ENCODE measurements at regions not wholly inside any gene's neighbourhood (a gene's known extent, or its start where the extent isn't known, plus 50 kb on each side); places are given as distances from the start of the nearest gene placed in this dataset.

- Mint-ChIP-seq H3K27me3 (ENCODE audit: low read depth) (no peaks in the 10 kb centered on the region), H3K36me3 (ENCODE audit: low read depth) (peaks cover 17% of the 10 kb centered on the region), H3K27ac (no peak overlapping the region), H3K4me1 (ENCODE audit: low read depth) (peaks cover 13% of the 10 kb centered on the region), H3K4me3 (no peak overlapping the region), H3K9me3 (no peaks in the 10 kb centered on the region)
Measured at GRCh38 chr14:71485833-71486232, 446.4 kb upstream of the RGS6 start.

- no peaks in the 10 kb centered on the region for H3K27me3 Mint-ChIP-seq (ENCODE audit: low read depth)
- H3K9me3 Mint-ChIP-seq: no peaks in the 10 kb centered on the region
- peaks cover 17% of the 10 kb centered on the region for H3K36me3 Mint-ChIP-seq (ENCODE audit: low read depth)
- no peak overlapping the region for H3K4me3 Mint-ChIP-seq
- H3K27ac Mint-ChIP-seq: no peak overlapping the region
- H3K4me1 Mint-ChIP-seq (ENCODE audit: low read depth): peaks cover 15% of the 10 kb centered on the region
Measured at GRCh38 chr14:71486279-71486678, 445.9 kb upstream of the RGS6 start.

DNA sequence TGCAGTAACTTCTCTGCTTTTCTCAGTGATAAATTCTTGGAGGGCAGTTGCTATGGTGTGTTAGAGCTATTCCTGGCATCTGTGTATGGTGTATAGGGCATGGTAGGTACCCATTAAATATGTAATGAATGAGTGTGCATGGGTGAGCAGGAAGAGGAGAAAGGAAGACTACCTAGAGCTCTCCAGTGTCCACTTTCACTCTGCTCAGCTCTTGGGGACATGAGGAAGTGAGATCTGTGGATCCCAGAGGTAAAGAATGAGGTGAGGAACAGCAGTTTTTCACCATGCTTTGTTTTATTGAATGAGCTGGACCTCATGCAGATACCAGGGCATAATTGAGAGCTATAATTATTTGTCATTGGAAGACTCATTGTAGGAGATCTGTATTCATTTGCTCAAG is 444.8 kb upstream of the RGS6 start:
- H3K9me3 Mint-ChIP-seq: no peaks in the 10 kb centered on the region
- peaks cover 17% of the 10 kb centered on the region for H3K36me3 Mint-ChIP-seq (ENCODE audit: low read depth)
- H3K27ac Mint-ChIP-seq: no peak overlapping the region
- no peaks in the 10 kb centered on the region for H3K27me3 Mint-ChIP-seq (ENCODE audit: low read depth)
- H3K4me1 Mint-ChIP-seq (ENCODE audit: low read depth): peaks cover 15% of the 10 kb centered on the region
- H3K4me3 Mint-ChIP-seq: no peak overlapping the region

GRCh38 chr14:71487941-71488340 is 444.3 kb upstream of the RGS6 start:
- Mint-ChIP-seq H3K27ac (no peak overlapping the region), H3K4me3 (no peak overlapping the region), H3K36me3 (ENCODE audit: low read depth) (peaks cover 17% of the 10 kb centered on the region), H3K9me3 (no peaks in the 10 kb centered on the region), H3K4me1 (ENCODE audit: low read depth) (peaks cover 15% of the 10 kb centered on the region), H3K27me3 (ENCODE audit: low read depth) (no peaks in the 10 kb centered on the region)

- Mint-ChIP-seq H3K4me1 (ENCODE audit: low read depth) (peaks cover 12% of the 10 kb centered on the region), H3K4me3 (no peak overlapping the region), H3K36me3 (ENCODE audit: low read depth) (peaks cover 14% of the 10 kb centered on the region), H3K27me3 (ENCODE audit: low read depth) (no peaks in the 10 kb centered on the region), H3K9me3 (no peaks in the 10 kb centered on the region), H3K27ac (no peak overlapping the region)
Measured at GRCh38 chr14:71488703-71489191, 443.5 kb upstream of the RGS6 start.

- Mint-ChIP-seq H3K27me3 (ENCODE audit: low read depth) (no peaks in the 10 kb centered on the region), H3K27ac (no peak overlapping the region), H3K4me1 (ENCODE audit: low read depth) (peaks cover 11% of the 10 kb centered on the region)
Measured at GRCh38 chr14:71489742-71490141, 442.5 kb upstream of the RGS6 start.

GRCh38 chr14:71491931-71492330 is 440.3 kb upstream of the RGS6 start:
- peaks cover 11% of the 10 kb centered on the region for H3K4me1 Mint-ChIP-seq (ENCODE audit: low read depth)
- H3K9me3 Mint-ChIP-seq: no peaks in the 10 kb centered on the region
- no peaks in the 10 kb centered on the region for H3K27me3 Mint-ChIP-seq (ENCODE audit: low read depth)
- H3K27ac Mint-ChIP-seq: no peak overlapping the region
- H3K4me3 Mint-ChIP-seq: no peak overlapping the region
- peaks cover 16% of the 10 kb centered on the region for H3K36me3 Mint-ChIP-seq (ENCODE audit: low read depth)

More at GRCh38 chr14:71489742-71490141, 442.5 kb upstream of the RGS6 start:
- Mint-ChIP-seq H3K4me3 (no peak overlapping the region), H3K9me3 (no peaks in the 10 kb centered on the region), H3K36me3 (ENCODE audit: low read depth) (peaks cover 12% of the 10 kb centered on the region)

DNA sequence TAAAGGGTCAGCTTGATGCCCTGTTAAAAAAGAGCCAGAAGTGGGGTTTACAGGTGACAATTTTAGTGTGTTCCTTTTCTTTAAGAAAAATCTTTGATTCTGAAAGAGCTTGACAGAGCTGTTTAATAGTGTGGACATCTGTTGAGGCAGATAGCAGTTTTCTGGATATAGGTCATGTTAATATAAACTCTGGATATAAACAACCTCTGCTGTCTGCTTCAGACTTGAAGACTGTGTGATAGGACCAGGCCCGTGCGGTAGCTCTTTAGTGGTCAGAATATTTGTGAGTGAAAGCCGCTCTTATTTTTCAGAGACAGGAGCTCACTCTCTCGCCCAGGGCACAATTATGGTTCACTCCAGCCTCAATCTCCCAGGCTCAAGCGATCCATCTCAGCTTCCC is 439.9 kb upstream of the RGS6 start:
- Mint-ChIP-seq H3K27me3 (ENCODE audit: low read depth) (no peaks in the 10 kb centered on the region), H3K9me3 (no peaks in the 10 kb centered on the region), H3K4me1 (ENCODE audit: low read depth) (peaks cover 10% of the 10 kb centered on the region), H3K36me3 (ENCODE audit: low read depth) (peaks cover 13% of the 10 kb centered on the region), H3K4me3 (no peak overlapping the region), H3K27ac (no peak overlapping the region)

DNA sequence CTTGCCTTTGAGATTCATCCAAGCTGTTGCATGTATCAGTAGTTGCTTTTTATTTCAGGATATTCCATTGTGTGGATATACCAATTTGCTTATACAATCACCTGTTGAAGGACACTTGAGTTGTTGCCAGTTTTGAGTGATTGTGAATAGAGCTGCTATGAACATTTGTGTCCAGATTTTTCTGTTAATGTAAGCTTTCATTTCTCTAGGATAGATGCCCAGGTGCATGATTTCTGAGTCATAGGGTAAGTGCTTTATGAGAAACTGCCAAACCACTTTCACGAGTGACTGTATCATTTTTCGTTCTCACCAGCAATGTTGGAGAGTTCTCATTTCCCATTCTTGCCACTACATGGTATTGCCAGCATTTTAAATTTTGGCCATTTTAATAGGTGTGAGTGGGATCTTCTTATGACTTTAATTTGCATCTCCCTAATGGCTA is 434.6 kb upstream of the RGS6 start:
- Mint-ChIP-seq H3K27me3 (ENCODE audit: low read depth) (no peaks in the 10 kb centered on the region), H3K9me3 (no peaks in the 10 kb centered on the region), H3K36me3 (ENCODE audit: low read depth) (peaks cover 5% of the 10 kb centered on the region), H3K4me1 (ENCODE audit: low read depth) (peaks cover 16% of the 10 kb centered on the region), H3K27ac (no peak overlapping the region), H3K4me3 (no peak overlapping the region)

- Mint-ChIP-seq H3K4me3 (no peak overlapping the region), H3K4me1 (ENCODE audit: low read depth) (peaks cover 16% of the 10 kb centered on the region), H3K27ac (no peak overlapping the region), H3K9me3 (no peaks in the 10 kb centered on the region), H3K36me3 (ENCODE audit: low read depth) (peaks cover 5% of the 10 kb centered on the region), H3K27me3 (ENCODE audit: low read depth) (no peaks in the 10 kb centered on the region)
Measured at GRCh38 chr14:71498212-71498611, 434.0 kb upstream of the RGS6 start.

DNA sequence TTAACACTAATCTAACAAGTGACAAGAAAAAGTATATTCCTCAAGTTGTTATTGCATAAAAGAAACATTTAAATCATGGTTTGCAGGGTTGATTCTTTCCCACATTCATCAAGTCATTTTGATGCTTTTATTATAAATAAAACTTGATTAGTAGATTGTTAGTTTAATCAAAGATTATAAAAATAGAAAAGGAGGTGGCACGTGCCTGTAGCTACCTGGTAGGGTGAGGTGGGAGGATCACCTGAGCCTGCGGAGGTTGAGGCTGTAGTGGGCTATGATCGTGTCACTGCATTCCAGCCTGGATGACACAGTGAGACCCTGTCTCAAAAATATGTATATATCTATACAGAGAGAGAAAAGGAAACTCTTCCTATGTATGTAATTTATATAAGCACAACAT is 433.2 kb upstream of the RGS6 start:
- Mint-ChIP-seq H3K36me3 (ENCODE audit: low read depth) (peaks cover 5% of the 10 kb centered on the region), H3K4me1 (ENCODE audit: low read depth) (peaks cover 16% of the 10 kb centered on the region), H3K27me3 (ENCODE audit: low read depth) (no peaks in the 10 kb centered on the region), H3K27ac (no peak overlapping the region), H3K4me3 (no peak overlapping the region), H3K9me3 (no peaks in the 10 kb centered on the region)

DNA sequence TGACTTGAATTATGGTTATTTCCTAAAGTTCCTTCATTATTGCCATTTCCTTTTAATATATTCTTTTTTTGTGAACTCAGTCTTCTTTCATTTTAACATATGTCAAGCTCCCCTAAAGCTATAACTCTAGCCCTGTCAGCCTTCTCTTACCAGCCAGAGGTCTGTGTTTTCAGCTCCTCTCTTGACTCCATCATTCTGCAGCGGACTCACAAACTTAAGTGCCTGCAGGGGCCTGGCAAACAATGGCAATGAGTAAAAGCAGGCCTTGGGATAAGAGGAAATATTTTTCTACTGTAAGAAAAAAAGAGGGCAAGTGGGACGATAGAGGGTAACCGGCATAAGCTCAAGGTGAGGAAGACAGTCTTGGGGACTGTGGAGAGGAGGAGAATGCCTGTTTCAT is 424.5 kb upstream of the RGS6 start:
- peaks cover 19% of the 10 kb centered on the region for H3K4me1 Mint-ChIP-seq (ENCODE audit: low read depth)
- no peak overlapping the region for H3K27ac Mint-ChIP-seq

GRCh38 chr14:71508901-71509300 is 423.3 kb upstream of the RGS6 start:
- H3K4me1 Mint-ChIP-seq (ENCODE audit: low read depth): peaks cover 19% of the 10 kb centered on the region
- H3K36me3 Mint-ChIP-seq (ENCODE audit: low read depth): peaks cover 13% of the 10 kb centered on the region
- H3K27ac Mint-ChIP-seq: no peak overlapping the region
- H3K4me3 Mint-ChIP-seq: no peak overlapping the region
- H3K27me3 Mint-ChIP-seq (ENCODE audit: low read depth): no peaks in the 10 kb centered on the region
- H3K9me3 Mint-ChIP-seq: no peaks in the 10 kb centered on the region

More for the DNA sequence above, 424.5 kb upstream of the RGS6 start:
- Mint-ChIP-seq H3K36me3 (ENCODE audit: low read depth) (peaks cover 9% of the 10 kb centered on the region), H3K4me3 (no peak overlapping the region), H3K27me3 (ENCODE audit: low read depth) (no peaks in the 10 kb centered on the region), H3K9me3 (no peaks in the 10 kb centered on the region)

DNA sequence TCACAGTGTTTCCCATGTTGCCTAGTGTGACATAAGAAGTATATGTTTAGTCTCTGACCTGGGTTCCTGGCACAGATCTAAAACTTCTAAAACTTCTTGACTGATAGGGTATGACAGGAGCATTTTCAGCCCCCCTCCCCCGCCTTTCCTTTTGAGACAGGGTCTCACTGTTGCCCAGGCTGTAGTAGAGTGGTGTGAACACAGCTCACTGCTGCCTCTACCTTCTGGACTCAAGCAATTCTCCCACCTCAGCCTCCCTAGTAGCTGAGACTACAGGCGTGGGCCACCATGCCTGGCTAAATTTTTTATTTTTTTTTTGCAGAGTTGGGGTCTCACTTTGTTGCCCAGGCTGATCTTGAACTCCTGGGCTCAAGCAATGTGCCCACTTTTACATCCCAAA is 421.1 kb upstream of the RGS6 start:
- Mint-ChIP-seq H3K9me3 (no peaks in the 10 kb centered on the region), H3K27ac (no peak overlapping the region), H3K36me3 (ENCODE audit: low read depth) (peaks cover 24% of the 10 kb centered on the region), H3K27me3 (ENCODE audit: low read depth) (no peaks in the 10 kb centered on the region), H3K4me3 (no peak overlapping the region), H3K4me1 (ENCODE audit: low read depth) (peaks cover 19% of the 10 kb centered on the region)

GRCh38 chr14:71514941-71515919 is 417.0 kb upstream of the RGS6 start:
- Mint-ChIP-seq H3K4me1 (ENCODE audit: low read depth) (peaks cover 2% of the 10 kb centered on the region), H3K4me3 (no peak overlapping the region), H3K27me3 (ENCODE audit: low read depth) (no peaks in the 10 kb centered on the region), H3K9me3 (peaks cover 6% of the 10 kb centered on the region), H3K27ac (no peak overlapping the region), H3K36me3 (ENCODE audit: low read depth) (peaks cover 26% of the 10 kb centered on the region)
